Head of caudate nucleus (tissue), 42 donors: ENCODE measurements at regions not wholly inside any gene's neighbourhood (a gene's known extent, or its start where the extent isn't known, plus 50 kb on each side); places are given as distances from the start of the nearest gene placed in this dataset.

Source experiments
- DNase-seq, 42 donors: peaks; one replicate each; pipeline versions ENCODE4 v3.0.0 to v3.0.0-alpha.2; 2020 to 2021; ENCODE audit warnings: mixed read lengths in 7 of 42
- intact Hi-C: fragments of 100-400 bp; cut with DNase I; formaldehyde crosslinking; loops from one replicate; pipeline ENCODE4 v1.15.0; 2022

DNA sequence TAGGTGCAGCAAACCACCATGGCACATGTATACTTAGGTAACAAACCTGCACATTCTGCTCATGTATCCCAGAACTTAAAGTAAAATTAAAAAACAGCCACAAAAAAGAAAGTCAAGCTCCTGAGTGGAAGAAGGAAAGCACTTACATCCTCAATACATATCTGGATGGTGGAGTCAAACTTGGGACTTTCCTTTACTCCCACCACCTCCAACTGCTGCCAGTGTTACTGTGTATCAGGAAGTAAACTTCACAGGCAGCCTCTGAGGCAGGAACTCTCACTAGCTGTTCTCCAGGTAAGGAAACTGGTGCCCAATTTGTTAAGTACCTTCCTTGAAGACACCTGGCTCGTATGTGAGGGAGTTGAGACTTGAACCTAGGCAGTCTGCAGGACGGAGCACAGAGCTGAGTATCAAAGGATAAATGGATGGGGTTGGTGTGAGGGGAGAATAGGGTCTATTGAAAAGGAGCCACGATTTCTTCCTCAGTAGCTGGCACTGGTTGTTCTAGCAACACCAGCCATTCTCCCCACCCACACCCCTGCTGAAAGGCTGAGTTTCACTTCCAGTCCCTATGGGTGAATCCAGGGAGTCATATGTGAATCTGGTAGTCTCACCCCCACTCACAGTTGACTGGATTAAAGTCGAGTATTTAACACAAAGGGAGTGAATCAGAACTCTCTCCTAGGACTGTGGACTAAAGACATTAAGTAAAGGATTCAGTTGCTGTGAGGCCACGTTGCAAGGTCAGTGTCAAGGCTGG, 50.0 kb upstream of the GPR39 start:
- intact Hi-C loops = no loop called here
- DNase-seq = no peak
